DND-41 (cell line): ENCODE measurements at regions not wholly inside any gene's neighbourhood (a gene's known extent, or its start where the extent isn't known, plus 50 kb on each side); places are given as distances from the start of the nearest gene placed in this dataset.

Source experiments
- ATAC-seq: fragments of 200-7000 bp; cut with Tn5 transposase; 3 replicates; pipeline ENCODE4 v1.9.1; 2021; ENCODE audit warnings: low read depth; ENCODE audit not compliant: insufficient read depth
- DNase-seq: peaks from one replicate; pipeline ENCODE4 v3.0.0-alpha.2; 2020
- H2AFZ ChIP-seq: 2 replicates; pipeline ENCODE4 v1.6.0; 2012; ENCODE audit warnings: low read depth, low read length
- H3K27ac ChIP-seq: 2 replicates; pipeline ENCODE4 v1.5.1; 2012; ENCODE audit warnings: low read length, inconsistent platforms
- H3K27me3 ChIP-seq: fragments of 200-600 bp; sonication (generic); 2 replicates; pipeline ENCODE4 v1.6.0; 2012; ENCODE audit warnings: low read length, mild to moderate bottlenecking, inconsistent platforms; ENCODE audit not compliant: insufficient read depth, poor library complexity
- H3K36me3 ChIP-seq: 2 replicates; pipeline ENCODE4 v1.5.1; 2012; ENCODE audit warnings: low read length, inconsistent platforms; ENCODE audit not compliant: insufficient read depth
- H3K4me1 ChIP-seq: 2 replicates; pipeline ENCODE4 v1.5.1; 2012; ENCODE audit warnings: mild to moderate bottlenecking, low read length; ENCODE audit not compliant: insufficient read depth
- H3K4me2 ChIP-seq: 2 replicates; pipeline ENCODE4 v1.6.0; 2012; ENCODE audit warnings: mild to moderate bottlenecking, moderate library complexity, low read length, inconsistent platforms; ENCODE audit not compliant: insufficient read depth
- H3K4me3 ChIP-seq, 2 experiments: fragments of 200-600 bp in 1 of 2; shearing (Covaris generic) in 1 of 2; 2 replicates each; pipeline ENCODE4 v1.5.1; 2012 to 2016; ENCODE audit warnings: inconsistent platforms in 2 of 2, low read length in 2 of 2, mild to moderate bottlenecking in 2 of 2, low read depth in 1 of 2, moderate library complexity in 1 of 2
- H3K79me2 ChIP-seq: 2 replicates; pipeline ENCODE4 v1.6.0; 2012; ENCODE audit warnings: low read length, inconsistent platforms; ENCODE audit not compliant: insufficient read depth
- H3K9ac ChIP-seq: 2 replicates; pipeline ENCODE4 v1.6.0; 2012; ENCODE audit warnings: low read depth, mild to moderate bottlenecking, inconsistent platforms, low read length, moderate library complexity
- H3K9me3 ChIP-seq: 2 replicates; pipeline ENCODE4 v1.5.1; 2012; ENCODE audit warnings: low read length, moderate library complexity, mild to moderate bottlenecking, inconsistent platforms; ENCODE audit not compliant: insufficient read depth, severe bottlenecking
- H4K20me1 ChIP-seq: 2 replicates; pipeline ENCODE4 v1.6.0; 2012; ENCODE audit warnings: low read length; ENCODE audit not compliant: insufficient read depth
- EZH2 ChIP-seq: IDR thresholded peaks from 3 replicates; pipeline ENCODE4 v1.6.1; 2012; ENCODE audit warnings: borderline replicate concordance, low read depth, mild to moderate bottlenecking, moderate library complexity, low read length, inconsistent platforms; ENCODE audit not compliant: severe bottlenecking
- TF ChIP-seq, protein P1 (sequence below): IDR thresholded peaks from 2 replicates; pipeline ENCODE4 v1.5.1; 2012; ENCODE audit warnings: borderline replicate concordance, low read length, moderate library complexity, mild to moderate bottlenecking; ENCODE audit not compliant: poor library complexity, severe bottlenecking; ENCODE audit errors: extremely low read depth

DNA sequence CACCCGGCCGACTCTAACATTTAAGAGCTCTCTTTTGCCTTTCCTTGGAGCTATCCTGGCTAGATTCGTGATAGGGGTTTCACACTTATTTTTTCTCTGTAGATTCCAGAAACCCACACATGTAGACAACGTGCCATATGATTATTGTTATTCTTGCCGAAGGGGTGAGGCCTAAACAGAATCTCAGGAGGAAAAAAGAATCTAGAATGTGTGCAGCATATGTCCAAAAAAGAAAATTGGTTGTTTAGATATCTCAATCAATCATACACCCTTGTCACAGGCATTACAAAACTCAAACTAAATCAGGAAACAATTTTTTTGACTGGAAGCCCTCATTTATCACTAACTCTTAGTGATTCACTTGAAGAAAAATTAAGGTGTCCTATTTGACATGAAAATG, 66.9 kb upstream of the TGM3 start:
- DNase-seq (no peak), ATAC-seq (no peak)
- Histone ChIP-seq H3K36me3 (no peaks in the 10 kb centered on the region), H2AFZ (no peak overlapping the region), H4K20me1 (peaks cover 3% of the 10 kb centered on the region; the same call in 1 of the 2 replicates), H3K79me2 (no peaks in the 10 kb centered on the region), H3K4me1 (no peaks in the 10 kb centered on the region), H3K9ac (no peak overlapping the region), H3K9me3 (no peaks in the 10 kb centered on the region), H3K4me3 (no peak overlapping the region), H3K27me3 (peaks cover 15% of the 10 kb centered on the region), H3K27ac (no peak overlapping the region), H3K4me2 (no peak overlapping the region)
- TF ChIP-seq EZH2, result no peak
- TF ChIP-seq, protein P1, sequence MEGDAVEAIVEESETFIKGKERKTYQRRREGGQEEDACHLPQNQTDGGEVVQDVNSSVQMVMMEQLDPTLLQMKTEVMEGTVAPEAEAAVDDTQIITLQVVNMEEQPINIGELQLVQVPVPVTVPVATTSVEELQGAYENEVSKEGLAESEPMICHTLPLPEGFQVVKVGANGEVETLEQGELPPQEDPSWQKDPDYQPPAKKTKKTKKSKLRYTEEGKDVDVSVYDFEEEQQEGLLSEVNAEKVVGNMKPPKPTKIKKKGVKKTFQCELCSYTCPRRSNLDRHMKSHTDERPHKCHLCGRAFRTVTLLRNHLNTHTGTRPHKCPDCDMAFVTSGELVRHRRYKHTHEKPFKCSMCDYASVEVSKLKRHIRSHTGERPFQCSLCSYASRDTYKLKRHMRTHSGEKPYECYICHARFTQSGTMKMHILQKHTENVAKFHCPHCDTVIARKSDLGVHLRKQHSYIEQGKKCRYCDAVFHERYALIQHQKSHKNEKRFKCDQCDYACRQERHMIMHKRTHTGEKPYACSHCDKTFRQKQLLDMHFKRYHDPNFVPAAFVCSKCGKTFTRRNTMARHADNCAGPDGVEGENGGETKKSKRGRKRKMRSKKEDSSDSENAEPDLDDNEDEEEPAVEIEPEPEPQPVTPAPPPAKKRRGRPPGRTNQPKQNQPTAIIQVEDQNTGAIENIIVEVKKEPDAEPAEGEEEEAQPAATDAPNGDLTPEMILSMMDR, result no peak

DNA sequence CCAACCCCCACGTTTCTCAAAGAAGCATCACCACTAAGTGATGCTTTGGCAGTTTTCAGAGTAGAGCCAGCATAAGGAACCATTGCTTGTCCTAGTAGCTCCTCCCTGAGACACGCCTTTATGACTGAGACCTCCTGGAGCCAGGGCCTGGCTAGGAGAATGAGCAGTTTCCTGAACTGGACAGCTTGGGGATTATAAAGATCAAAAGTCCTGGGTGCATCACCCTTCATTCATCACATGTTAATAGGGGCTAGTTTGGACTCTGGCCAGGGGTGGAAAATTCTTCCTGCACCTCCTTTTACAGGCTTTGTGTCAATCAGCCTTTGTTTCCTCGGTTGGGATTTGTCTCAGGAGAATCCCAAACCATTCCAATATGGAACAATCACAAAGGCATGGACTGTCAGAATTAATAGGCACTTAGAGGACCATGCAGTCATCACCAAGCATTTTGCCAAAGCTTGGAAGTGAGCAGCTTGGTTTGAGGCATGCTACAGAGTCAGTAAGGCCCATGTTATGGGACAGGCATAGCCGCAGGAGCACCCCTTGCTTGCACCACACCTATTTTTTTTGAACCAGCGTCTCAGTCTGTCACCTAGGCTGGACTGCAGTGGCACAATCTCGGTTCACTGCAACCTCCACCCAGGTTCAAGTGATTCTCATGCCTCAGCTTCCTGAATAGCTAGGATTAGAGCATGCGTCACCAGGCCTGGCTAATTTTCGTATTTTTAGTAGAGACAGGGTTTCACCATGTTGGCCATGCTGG, 64.9 kb upstream of the TGM3 start:
- Histone ChIP-seq H3K4me1 (no peaks in the 10 kb centered on the region), H3K4me3 (no peak overlapping the region), H3K79me2 (no peaks in the 10 kb centered on the region), H3K27me3 (peaks cover 14% of the 10 kb centered on the region), H3K36me3 (no peaks in the 10 kb centered on the region), H2AFZ (no peak overlapping the region), H3K9ac (no peak overlapping the region), H3K4me2 (no peak overlapping the region), H4K20me1 (peaks cover 2% of the 10 kb centered on the region; the same call in 1 of the 2 replicates), H3K27ac (no peak overlapping the region), H3K9me3 (no peaks in the 10 kb centered on the region)
- no peak for ATAC-seq
- TF ChIP-seq, protein P1, result no peak
- no peak for TF ChIP-seq EZH2
- DNase-seq, result no peak

DNA sequence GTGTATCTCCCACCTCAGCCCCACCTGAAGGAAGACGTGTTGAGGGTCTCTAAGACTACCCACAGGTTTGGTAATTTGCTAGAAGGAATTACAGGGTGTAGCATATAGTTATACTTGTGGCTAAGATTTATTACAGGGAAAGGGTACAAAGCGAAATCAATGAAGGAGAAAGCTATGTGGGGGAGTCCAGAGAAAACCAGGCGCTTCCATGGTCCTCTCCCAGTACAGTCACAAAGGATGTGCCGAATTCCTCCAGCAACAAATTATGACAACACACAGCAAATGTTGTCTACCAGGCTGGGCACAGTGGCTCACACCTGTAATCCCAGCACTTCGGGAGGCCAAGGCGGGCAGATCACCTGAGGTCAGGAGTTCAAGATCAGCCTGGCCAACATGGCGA, 64.1 kb upstream of the TGM3 start:
- Histone ChIP-seq H3K4me2 (no peak overlapping the region), H3K4me3 (no peak overlapping the region), H3K9me3 (no peaks in the 10 kb centered on the region), H3K9ac (no peak overlapping the region), H3K27me3 (peaks cover 11% of the 10 kb centered on the region), H3K36me3 (no peaks in the 10 kb centered on the region), H3K79me2 (no peaks in the 10 kb centered on the region), H2AFZ (no peak overlapping the region), H3K4me1 (no peaks in the 10 kb centered on the region), H4K20me1 (no peaks in the 10 kb centered on the region), H3K27ac (no peak overlapping the region)
- TF ChIP-seq EZH2, result no peak
- TF ChIP-seq, protein P1, result no peak
- DNase-seq (no peak), ATAC-seq (no peak)

DNA sequence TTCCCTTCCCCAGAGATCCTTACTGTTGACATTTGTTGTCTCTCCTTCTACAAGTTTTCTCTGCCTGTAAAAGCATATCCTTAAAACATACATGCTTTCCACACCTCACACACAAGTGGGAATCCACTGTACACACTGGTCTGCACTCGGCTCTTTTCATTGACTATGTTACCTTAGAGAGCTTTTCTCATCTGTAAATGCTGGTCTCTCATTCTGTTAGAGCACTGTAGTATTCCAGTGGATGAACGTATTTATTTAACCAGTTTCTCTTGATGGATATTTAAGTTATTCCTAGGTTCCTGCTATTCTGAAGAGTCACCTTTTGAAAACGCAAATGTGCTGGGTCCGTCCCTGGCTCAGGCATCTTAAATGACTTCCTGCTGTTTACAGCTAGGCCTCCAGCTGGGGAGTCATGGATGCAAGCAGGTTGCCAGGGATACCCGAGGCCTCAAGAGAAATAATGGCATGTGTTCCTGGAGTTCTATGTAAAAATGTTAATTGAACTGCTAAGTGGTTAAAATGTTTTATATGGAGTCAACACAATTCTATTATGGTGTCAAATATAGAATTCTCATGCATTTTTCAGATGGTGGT, 61.1 kb upstream of the TGM3 start:
- H2AFZ ChIP-seq, result no peak overlapping the region
- no peaks in the 10 kb centered on the region for H4K20me1 ChIP-seq
- no peak overlapping the region for H3K4me3 ChIP-seq
- no peaks in the 10 kb centered on the region for H3K36me3 ChIP-seq
- no peaks in the 10 kb centered on the region for H3K79me2 ChIP-seq
- ATAC-seq (no peak), DNase-seq (no peak)
- H3K9ac ChIP-seq, result no peak overlapping the region
- TF ChIP-seq, protein P1, result no peak
- no peak for TF ChIP-seq EZH2
- H3K4me1 ChIP-seq, result no peaks in the 10 kb centered on the region
- H3K27me3 ChIP-seq, result peaks cover 18% of the 10 kb centered on the region
- no peak overlapping the region for H3K4me2 ChIP-seq
- H3K27ac ChIP-seq, result no peak overlapping the region
- H3K9me3 ChIP-seq, result no peaks in the 10 kb centered on the region
